IMR-90 (cell line): ENCODE measurements at regions not wholly inside any gene's neighbourhood (a gene's known extent, or its start where the extent isn't known, plus 50 kb on each side); places are given as distances from the start of the nearest gene placed in this dataset.

Source experiments
- ATAC-seq: fragments of 200-7000 bp; cut with Tn5 transposase; 2 replicates; pipeline ENCODE4 v1.9.1; 2020; ENCODE audit warnings: low read depth, mild to moderate bottlenecking, moderate library complexity
- BruUV-seq: library from RNA; stranded (reverse); fragments of 400-500 nt; replicated peaks from 2 replicates; lab custom pipeline; 2021; lab: Mats Ljungman, UMichigan
- CTCF ChIA-PET: fragments of 300-600 bp; formaldehyde crosslinking; extraction: SDS; loops from one replicate; lab custom pipeline; 2021; ENCODE audit warnings: antibody characterized with exemption; lab: Yijun Ruan, JAX
- POLR2A ChIA-PET: fragments of 300-600 bp; sonication (Branson Sonifier 250); formaldehyde crosslinking; loops from one replicate; lab custom pipeline; 2022; ENCODE audit warnings: antibody characterized with exemption; ENCODE audit not compliant: unreplicated experiment; lab: Charles Lee
- DNase-seq: peaks from one replicate; pipeline ENCODE4 v3.0.0; 2013
- H2AFZ ChIP-seq: replicated peaks from 2 replicates; pipeline ENCODE3; 2013; ENCODE audit warnings: low read length, mild to moderate bottlenecking; ENCODE audit not compliant: poor library complexity
- H2AK5ac ChIP-seq: 2 replicates; pipeline ENCODE4 v1.6.1; 2013; ENCODE audit warnings: low read depth, low read length, inconsistent platforms
- H2AK9ac ChIP-seq: replicated peaks from 2 replicates; pipeline ENCODE3; 2013; ENCODE audit warnings: mild to moderate bottlenecking, low read depth, low read length, moderate library complexity; ENCODE audit not compliant: poor library complexity
- H2BK120ac ChIP-seq: 2 replicates; pipeline ENCODE4 v1.6.1; 2013; ENCODE audit warnings: low read depth, low read length, inconsistent platforms
- H2BK15ac ChIP-seq: 3 replicates; pipeline ENCODE4 v1.6.1; 2013; ENCODE audit warnings: low read depth, low read length, inconsistent platforms
- H2BK20ac ChIP-seq: 2 replicates; pipeline ENCODE4 v1.6.1; 2013; ENCODE audit warnings: low read depth, mild to moderate bottlenecking, inconsistent platforms, low read length, moderate library complexity
- H2BK5ac ChIP-seq: 2 replicates; pipeline ENCODE4 v1.6.1; 2013; ENCODE audit warnings: mild to moderate bottlenecking, low read depth, low read length, inconsistent platforms; ENCODE audit not compliant: poor library complexity, severe bottlenecking
- H3K14ac ChIP-seq: replicated peaks from 2 replicates; pipeline ENCODE4 v1.6.1; 2013; ENCODE audit warnings: low read depth, low read length, inconsistent platforms
- H3K18ac ChIP-seq: 2 replicates; pipeline ENCODE4 v1.6.1; 2013; ENCODE audit warnings: low read depth, low read length, control low read depth
- H3K23ac ChIP-seq: 2 replicates; pipeline ENCODE4 v1.6.1; 2013; ENCODE audit warnings: low read depth, low read length, inconsistent platforms
- H3K27ac ChIP-seq: 2 replicates; pipeline ENCODE4 v1.5.1; 2013; ENCODE audit warnings: mild to moderate bottlenecking, control low read depth, low read length; ENCODE audit not compliant: insufficient read depth
- H3K27me3 ChIP-seq: 2 replicates; pipeline ENCODE4 v1.6.1; 2013; ENCODE audit warnings: low read length; ENCODE audit not compliant: control insufficient read depth, insufficient read depth
- H3K36me3 ChIP-seq: 2 replicates; pipeline ENCODE4 v1.6.1; 2013; ENCODE audit warnings: low read length, mixed read lengths; ENCODE audit not compliant: control insufficient read depth, insufficient read depth
- H3K4ac ChIP-seq: 2 replicates; pipeline ENCODE4 v1.6.1; 2013; ENCODE audit warnings: low read depth, low read length, inconsistent platforms
- H3K4me1 ChIP-seq: 2 replicates; pipeline ENCODE4 v1.6.1; 2013; ENCODE audit warnings: low read length, mixed read lengths; ENCODE audit not compliant: control insufficient read depth, insufficient read depth
- H3K4me2 ChIP-seq: 2 replicates; pipeline ENCODE4 v1.6.1; 2013; ENCODE audit warnings: low read depth, mild to moderate bottlenecking, control low read depth, low read length, moderate library complexity
- H3K4me3 ChIP-seq: 2 replicates; pipeline ENCODE4 v1.5.1; 2013; ENCODE audit warnings: low read depth, mild to moderate bottlenecking, control low read depth, low read length, moderate library complexity; ENCODE audit not compliant: insufficient read depth
- H3K56ac ChIP-seq: 2 replicates; pipeline ENCODE4 v1.6.1; 2013; ENCODE audit warnings: low read length, inconsistent platforms; ENCODE audit not compliant: insufficient read depth; ENCODE audit errors: extremely low read depth
- H3K79me1 ChIP-seq, 2 experiments: 2 replicates each; pipeline ENCODE4 v1.6.1; 2013; ENCODE audit warnings: low read length in 2 of 2, inconsistent platforms in 1 of 2, low read depth in 1 of 2
- H3K9ac ChIP-seq: 2 replicates; pipeline ENCODE4 v1.6.1; 2013; ENCODE audit warnings: low read depth, low read length, control low read depth
- H3K9me1 ChIP-seq: 2 replicates; pipeline ENCODE4 v1.6.1; 2013; ENCODE audit warnings: low read length, inconsistent platforms; ENCODE audit not compliant: insufficient read depth
- H3K9me3 ChIP-seq: 2 replicates; pipeline ENCODE4 v1.6.1; 2013; ENCODE audit warnings: low read length; ENCODE audit not compliant: control insufficient read depth, insufficient read depth
- H4K20me1 ChIP-seq: 2 replicates; pipeline ENCODE4 v1.6.1; 2013; ENCODE audit warnings: low read length, inconsistent platforms; ENCODE audit not compliant: insufficient read depth
- H4K5ac ChIP-seq: 2 replicates; pipeline ENCODE4 v1.6.1; 2013; ENCODE audit warnings: mild to moderate bottlenecking, low read depth, low read length, control low read depth
- H4K8ac ChIP-seq, 2 experiments: 2 replicates each; pipeline ENCODE4 v1.6.1; 2013; ENCODE audit warnings: low read depth in 2 of 2, low read length in 2 of 2, control low read depth in 1 of 2, inconsistent platforms in 1 of 2
- H4K91ac ChIP-seq: 2 replicates; pipeline ENCODE4 v1.6.1; 2013; ENCODE audit warnings: low read depth, low read length, inconsistent platforms; ENCODE audit not compliant: insufficient read depth
- BHLHE40 ChIP-seq: fragments of 150-350 bp; IDR thresholded peaks from 2 replicates; pipeline ENCODE4 v1.6.1; 2016; ENCODE audit warnings: mild to moderate bottlenecking, low read depth, low read length
- CTCF ChIP-seq: conservative IDR thresholded peaks from 2 replicates; pipeline ENCODE4 v1.5.1; 2012; ENCODE audit warnings: mild to moderate bottlenecking, low read depth, low read length, improper control_type of control experiment
- FOS ChIP-seq: fragments of 150-350 bp; IDR thresholded peaks from 2 replicates; pipeline ENCODE4 v1.6.1; 2016; ENCODE audit warnings: low read depth, low read length
- MAZ ChIP-seq: IDR thresholded peaks from 2 replicates; pipeline ENCODE4 v1.6.1; 2012; ENCODE audit warnings: low read depth, mild to moderate bottlenecking, low read length, improper control_type of control experiment, moderate library complexity, borderline replicate concordance
- MXI1 ChIP-seq: IDR thresholded peaks from 2 replicates; pipeline ENCODE4 v1.6.1; 2012; ENCODE audit warnings: low read depth, mild to moderate bottlenecking, low read length, moderate library complexity, borderline replicate concordance
- NFE2L2 ChIP-seq: fragments of 150-350 bp; IDR thresholded peaks from 2 replicates; pipeline ENCODE4 v1.6.1; 2016; ENCODE audit warnings: low read depth, mild to moderate bottlenecking, low read length
- POLR2A ChIP-seq: IDR thresholded peaks from 2 replicates; pipeline ENCODE4 v1.6.1; 2012; ENCODE audit warnings: mild to moderate bottlenecking, low read depth, low read length
- RAD21 ChIP-seq: IDR thresholded peaks from 2 replicates; pipeline ENCODE4 v1.6.1; 2012; ENCODE audit warnings: low read length, improper control_type of control experiment
- RFX5 ChIP-seq: IDR thresholded peaks from 2 replicates; pipeline ENCODE4 v1.8.0; 2012; ENCODE audit warnings: low read depth, mild to moderate bottlenecking, low read length, moderate library complexity
- SMC3 ChIP-seq: fragments of 150-350 bp; IDR thresholded peaks from 2 replicates; pipeline ENCODE4 v1.6.1; 2016; ENCODE audit warnings: low read depth, mild to moderate bottlenecking, antibody characterized with exemption, low read length, moderate library complexity
- WGBS, 2 experiments: methylation state at CpG; one replicate each; pipeline versions ENCODE4 v1.1.5 to v1.1.7; 2013; ENCODE audit warnings: missing lambda C conversion rate in 2 of 2; ENCODE audit not compliant: insufficient read length in 1 of 2; ENCODE audit errors: extremely low coverage in 2 of 2; 5-methylcytosine and 5-hydroxymethylcytosine counted together
- dilution Hi-C: fragments of 300-500 bp; cut with HindIII; formaldehyde crosslinking; loops from one replicate; pipeline ENCODE4 v1.14.3; 2018; ENCODE audit warnings: low sequenced_read_pairs; ENCODE audit not compliant: unreplicated experiment
- in situ Hi-C: fragments of 300-500 bp; cut with MboI; formaldehyde crosslinking; loops from 3 replicates; pipeline ENCODE4 v1.14.3; 2019; ENCODE audit warnings: low sequenced_read_pairs, inconsistent platforms, mixed read lengths
- intact Hi-C: fragments of 100-400 bp; cut with micrococcal nuclease; formaldehyde crosslinking; loops from 2 replicates; pipeline ENCODE4 v1.10.0; 2022
- TF ChIP-seq, protein P1 (sequence below): fragments of 150-350 bp; IDR thresholded peaks from 2 replicates; pipeline ENCODE4 v1.6.1; 2017; ENCODE audit warnings: mild to moderate bottlenecking, antibody characterized with exemption, low read length, low read depth

- Histone ChIP-seq H3K56ac (no peak overlapping the region), H4K5ac (no peak overlapping the region), H3K27ac (no peak overlapping the region), H3K9ac (no peak overlapping the region), H4K91ac (no peak overlapping the region), H4K8ac (no peak overlapping the region), H3K4ac (no peak overlapping the region), H2AK5ac (no peak overlapping the region), H3K9me3 (peaks cover 60% of the 10 kb centered on the region), H2BK120ac (no peak overlapping the region), H3K18ac (no peak overlapping the region), H3K4me1 (no peaks in the 10 kb centered on the region), H4K20me1 (no peaks in the 10 kb centered on the region), H3K79me1 (no peaks in the 10 kb centered on the region), H2AK9ac (no peak overlapping the region), H3K27me3 (no peaks in the 10 kb centered on the region), H2BK5ac (no peak overlapping the region), H3K4me2 (no peak overlapping the region), H3K36me3 (no peaks in the 10 kb centered on the region), H2BK20ac (no peak overlapping the region), H3K4me3 (no peak overlapping the region), H3K23ac (no peak overlapping the region), H2AFZ (no peak overlapping the region), H3K14ac (no peak overlapping the region), H3K9me1 (no peaks in the 10 kb centered on the region), H2BK15ac (no peak overlapping the region)
- in situ Hi-C loops: no loop called here
- WGBS, 2 experiments: no CpG with 5 or more reads among the region's 11 CpGs
- POLR2A ChIA-PET: no interaction called here
- TF ChIP-seq, protein P1, sequence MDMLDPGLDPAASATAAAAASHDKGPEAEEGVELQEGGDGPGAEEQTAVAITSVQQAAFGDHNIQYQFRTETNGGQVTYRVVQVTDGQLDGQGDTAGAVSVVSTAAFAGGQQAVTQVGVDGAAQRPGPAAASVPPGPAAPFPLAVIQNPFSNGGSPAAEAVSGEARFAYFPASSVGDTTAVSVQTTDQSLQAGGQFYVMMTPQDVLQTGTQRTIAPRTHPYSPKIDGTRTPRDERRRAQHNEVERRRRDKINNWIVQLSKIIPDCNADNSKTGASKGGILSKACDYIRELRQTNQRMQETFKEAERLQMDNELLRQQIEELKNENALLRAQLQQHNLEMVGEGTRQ: no peak
- no peak for TF ChIP-seq RAD21
- no peak for TF ChIP-seq POLR2A
- no peak for TF ChIP-seq RFX5
- TF ChIP-seq CTCF: no peak
- no peak for TF ChIP-seq SMC3
- no peak for TF ChIP-seq NFE2L2
- TF ChIP-seq MAZ: no peak
- no peak for TF ChIP-seq MXI1
- no peak for TF ChIP-seq FOS
- TF ChIP-seq BHLHE40: no peak
- DNase-seq: no peak
- intact Hi-C loops: no loop called here
- dilution Hi-C loops: no loop called here
- BruUV-seq: no TSS peak
- CTCF ChIA-PET: no interaction called here
- ATAC-seq: no peak
Observed at GRCh38 chr10:131747791-131748190, 153.0 kb upstream of the PPP2R2D start.
